ENCODE measurements at regions not wholly inside any gene's neighbourhood (a gene's known extent, or its start where the extent isn't known, plus 50 kb on each side); places are given as distances from the start of the nearest gene placed in this dataset.

DNA sequence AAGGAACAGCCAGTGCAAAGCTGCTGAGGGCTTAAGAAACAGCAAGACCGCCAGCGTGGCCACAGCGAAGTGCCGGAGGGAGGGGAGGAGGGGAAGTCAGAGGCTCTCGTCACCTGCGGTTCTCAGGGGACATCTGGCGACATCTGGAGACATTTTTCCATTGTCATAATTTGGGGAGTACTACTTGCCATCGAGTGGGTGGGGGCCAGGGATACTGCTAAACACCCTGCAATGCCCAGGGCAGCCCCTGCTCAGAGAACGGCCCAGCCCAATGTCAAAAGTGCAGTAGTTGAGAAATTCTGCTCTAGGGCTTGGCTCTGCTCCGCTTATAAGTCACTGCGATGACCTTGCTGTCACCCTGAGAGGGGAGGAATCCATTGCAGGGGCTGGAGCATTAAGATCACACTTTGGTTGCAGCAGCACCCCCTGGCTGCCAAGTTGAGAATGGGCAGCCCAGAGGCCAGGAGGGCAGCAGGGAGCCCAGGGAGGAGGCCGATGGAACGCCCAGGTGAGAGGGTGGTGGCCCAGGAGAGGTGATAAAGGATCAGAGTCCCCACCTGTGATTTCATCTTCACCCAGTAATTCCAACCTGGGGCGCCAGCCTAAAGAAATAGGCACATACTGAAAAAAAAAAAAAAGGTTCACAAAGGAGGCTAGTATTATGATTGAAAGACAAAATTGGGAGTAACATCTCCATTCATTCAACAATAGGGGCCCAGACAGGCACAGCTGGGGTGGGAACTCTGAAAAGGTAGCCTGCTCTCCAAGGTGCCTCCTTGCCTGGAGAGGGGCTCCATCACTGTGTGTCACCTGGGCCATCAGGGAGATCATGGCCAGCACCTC, 218.2 kb downstream of the BMP7 start:
- DNase-seq (ENCODE audit: low read depth, low spot score) (no peak), ATAC-seq (peak; percentile 86), FAIRE-seq (no peak)
- Histone ChIP-seq H3K4me1 (ENCODE audit: control insufficient read depth, insufficient read depth, low read length) (no peaks in the 10 kb centered on the region), H3K9ac (ENCODE audit: control insufficient read depth, insufficient read depth, low read length) (no peak overlapping the region), H2AFZ (ENCODE audit: control insufficient read depth, low read depth, low read length) (no peak overlapping the region), H4K20me1 (ENCODE audit: control insufficient read depth, insufficient read depth) (no peaks in the 10 kb centered on the region), H3K4me3 (no peak overlapping the region), H3K4me2 (ENCODE audit: control insufficient read depth, insufficient read depth) (no peak overlapping the region), H3K9me3 (replicated peaks; ENCODE audit: control insufficient read depth, insufficient read depth, low read length) (no peaks in the 10 kb centered on the region), H3K27me3 (replicated peaks in 1 of 2; ENCODE audit: control insufficient read depth in 2 of 2, insufficient read depth in 2 of 2, low read length in 1 of 2) (no peaks in the 10 kb centered on the region; a peak in 1 of 4 replicates), H3K36me3 (ENCODE audit: control insufficient read depth in 2 of 2, insufficient read depth in 2 of 2, low read length in 1 of 2) (no peaks in the 10 kb centered on the region), H3K79me2 (ENCODE audit: control insufficient read depth, insufficient read depth, low read length) (no peaks in the 10 kb centered on the region), H3K27ac (ENCODE audit: control insufficient read depth, insufficient read depth) (no peak overlapping the region)
- in situ Hi-C loops (cut with MboI): loop anchor here (5.0 kb wide), 1 partner anchor 496 kb away; no protein-coding TSS in a partner anchor
- ChIA-PET POLR2A (no interaction called here), RAD21 (ENCODE audit: unreplicated experiment) (no interaction called here), SMC1A (ENCODE audit: uncharacterized antibody, unreplicated experiment) (no interaction called here), CTCF (interaction anchor here (0.6 to 1.0 kb wide), 4 partner anchors 21 to 296 kb away, joined by 3 to 4 read pairs (median 3); no protein-coding TSS in a partner anchor)
- TF ChIP-seq BRCA1 (IDR thresholded peaks at IDR 0.05; ENCODE audit: low read depth, low read length) (no peak), RAD21 (IDR thresholded peaks at IDR 0.05; ENCODE audit: insufficient read depth, low read depth, low read length) (peak; percentile 45), GATAD2B (conservative IDR thresholded peaks at IDR 0.05; ENCODE audit: low read depth) (no peak), CHD1 (IDR thresholded peaks at IDR 0.05; ENCODE audit: low read depth, low read length) (no peak), ZBTB11 (CRISPR knock-in tag; IDR thresholded peaks at IDR 0.05) (no peak), NR2C1 (IDR thresholded peaks at IDR 0.05) (no peak), SRF (IDR thresholded peaks at IDR 0.05; ENCODE audit: low read depth in 2 of 2, low read length in 2 of 2) (no peak), CTCF (IDR thresholded peaks at IDR 0.05 in 2 of 3, conservative IDR thresholded peaks at IDR 0.05 in 1 of 3; ENCODE audit: control insufficient read depth in 2 of 3, extremely low read depth in 1 of 3, insufficient read depth in 1 of 3, low read depth in 3 of 3, low read length in 3 of 3) (peak; percentile 56 to 71 (median 65)), CBX3 (IDR thresholded peaks at IDR 0.05; ENCODE audit: borderline replicate concordance, low read depth) (no peak), CREB1 (IDR thresholded peaks at IDR 0.05; ENCODE audit: low read depth) (no peak), STAT3 (IDR thresholded peaks at IDR 0.05; ENCODE audit: low read depth, low read length) (no peak), SMC3 (IDR thresholded peaks at IDR 0.05; ENCODE audit: borderline replicate concordance, low read length) (peak; percentile 42; the same call in 1 of the 2 replicates), MTA2 (IDR thresholded peaks at IDR 0.05; ENCODE audit: low read depth) (no peak)
- TF ChIP-seq, protein P1, sequence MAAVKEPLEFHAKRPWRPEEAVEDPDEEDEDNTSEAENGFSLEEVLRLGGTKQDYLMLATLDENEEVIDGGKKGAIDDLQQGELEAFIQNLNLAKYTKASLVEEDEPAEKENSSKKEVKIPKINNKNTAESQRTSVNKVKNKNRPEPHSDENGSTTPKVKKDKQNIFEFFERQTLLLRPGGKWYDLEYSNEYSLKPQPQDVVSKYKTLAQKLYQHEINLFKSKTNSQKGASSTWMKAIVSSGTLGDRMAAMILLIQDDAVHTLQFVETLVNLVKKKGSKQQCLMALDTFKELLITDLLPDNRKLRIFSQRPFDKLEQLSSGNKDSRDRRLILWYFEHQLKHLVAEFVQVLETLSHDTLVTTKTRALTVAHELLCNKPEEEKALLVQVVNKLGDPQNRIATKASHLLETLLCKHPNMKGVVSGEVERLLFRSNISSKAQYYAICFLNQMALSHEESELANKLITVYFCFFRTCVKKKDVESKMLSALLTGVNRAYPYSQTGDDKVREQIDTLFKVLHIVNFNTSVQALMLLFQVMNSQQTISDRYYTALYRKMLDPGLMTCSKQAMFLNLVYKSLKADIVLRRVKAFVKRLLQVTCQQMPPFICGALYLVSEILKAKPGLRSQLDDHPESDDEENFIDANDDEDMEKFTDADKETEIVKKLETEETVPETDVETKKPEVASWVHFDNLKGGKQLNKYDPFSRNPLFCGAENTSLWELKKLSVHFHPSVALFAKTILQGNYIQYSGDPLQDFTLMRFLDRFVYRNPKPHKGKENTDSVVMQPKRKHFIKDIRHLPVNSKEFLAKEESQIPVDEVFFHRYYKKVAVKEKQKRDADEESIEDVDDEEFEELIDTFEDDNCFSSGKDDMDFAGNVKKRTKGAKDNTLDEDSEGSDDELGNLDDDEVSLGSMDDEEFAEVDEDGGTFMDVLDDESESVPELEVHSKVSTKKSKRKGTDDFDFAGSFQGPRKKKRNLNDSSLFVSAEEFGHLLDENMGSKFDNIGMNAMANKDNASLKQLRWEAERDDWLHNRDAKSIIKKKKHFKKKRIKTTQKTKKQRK (IDR thresholded peaks at IDR 0.05; ENCODE audit: low read depth, low read length): no peak
- intact Hi-C loops (cut with micrococcal nuclease; ENCODE audit: unreplicated experiment): loop anchor here (2.0 kb wide), 1 partner anchor 497 kb away; no protein-coding TSS in a partner anchor
- 16% methylated on average over 11 of the region's 14 CpGs for WGBS (ENCODE audit: insufficient coverage, insufficient replicate concordance, low lambda C conversion rate, missing lambda C conversion rate)
- BruUV-seq (replicated peaks): no TSS peak
